GM19438 (cell line): ENCODE measurements at regions not wholly inside any gene's neighbourhood (a gene's known extent, or its start where the extent isn't known, plus 50 kb on each side); places are given as distances from the start of the nearest gene placed in this dataset.

ENCODE experiments used
- ATAC-seq: cut with Tn5 transposase; IDR thresholded peaks from one replicate; pipeline ENCODE4 v1.9.1; 2021; ENCODE audit warnings: low read depth; ENCODE audit not compliant: unreplicated experiment

- ATAC-seq, result no peak
These were observed 50.2 kb upstream of the CTAGE1 start for GRCh38 chr18:22467760-22468553.

- ATAC-seq, result no peak
These were observed 50.8 kb upstream of the CTAGE1 start for GRCh38 chr18:22468554-22468891.

GRCh38 chr18:22469061-22469734 lies 51.5 kb upstream of the CTAGE1 start:
- ATAC-seq, result no peak

- ATAC-seq, result no peak
These were observed 52.2 kb upstream of the CTAGE1 start for GRCh38 chr18:22469926-22470247.

- ATAC-seq, result no peak
These were observed 52.8 kb upstream of the CTAGE1 start for GRCh38 chr18:22470248-22471235.

- no peak for ATAC-seq
These were observed 53.9 kb upstream of the CTAGE1 start for GRCh38 chr18:22471546-22472131.

- ATAC-seq, result no peak
These were observed 55.7 kb upstream of the CTAGE1 start for GRCh38 chr18:22473366-22473765.

- no peak for ATAC-seq
These were observed 57.8 kb upstream of the CTAGE1 start for GRCh38 chr18:22475426-22476100.

- no peak for ATAC-seq
These were observed 59.5 kb upstream of the CTAGE1 start for GRCh38 chr18:22477222-22477621.

- no peak for ATAC-seq
These were observed 65.2 kb upstream of the CTAGE1 start for GRCh38 chr18:22482948-22483347.

GRCh38 chr18:22483407-22483806 lies 65.7 kb upstream of the CTAGE1 start:
- no peak for ATAC-seq

- no peak for ATAC-seq
These were observed 66.8 kb upstream of the CTAGE1 start for GRCh38 chr18:22484471-22484870.

- ATAC-seq, result no peak
These were observed 68.1 kb upstream of the CTAGE1 start for GRCh38 chr18:22485808-22486244.

- no peak for ATAC-seq
These were observed 69.0 kb upstream of the CTAGE1 start for GRCh38 chr18:22486667-22487066.

- no peak for ATAC-seq
These were observed 70.8 kb upstream of the CTAGE1 start for GRCh38 chr18:22488554-22488953.

GRCh38 chr18:22489704-22490103 lies 72.0 kb upstream of the CTAGE1 start:
- no peak for ATAC-seq

- no peak for ATAC-seq
These were observed 72.7 kb upstream of the CTAGE1 start for GRCh38 chr18:22490429-22490846.

GRCh38 chr18:22493255-22493654 lies 75.5 kb upstream of the CTAGE1 start:
- no peak for ATAC-seq

- no peak for ATAC-seq
These were observed 76.2 kb upstream of the CTAGE1 start for GRCh38 chr18:22493940-22494339.

- ATAC-seq, result no peak
These were observed 77.1 kb upstream of the CTAGE1 start for GRCh38 chr18:22494771-22495170.
